ENCODE measurements at regions not wholly inside any gene's neighbourhood (a gene's known extent, or its start where the extent isn't known, plus 50 kb on each side); places are given as distances from the start of the nearest gene placed in this dataset.

- TF ChIP-seq CTCF (conservative IDR thresholded peaks at IDR 0.05; ENCODE audit: low read depth, low read length) = no peak
- DNase-seq (ENCODE audit: low read depth) = no peak
- no peak overlapping the region for H3K4me3 ChIP-seq (ENCODE audit: low read depth, low read length)
These were observed 149.9 kb downstream of the KIF26A start for GRCh38 chr14:104288272-104288671.

GRCh38 chr14:104289507-104289906 lies 151.1 kb downstream of the KIF26A start:
- H3K4me3 ChIP-seq (ENCODE audit: low read depth, low read length) = no peak overlapping the region
- no peak for DNase-seq (ENCODE audit: low read depth)
- TF ChIP-seq CTCF (conservative IDR thresholded peaks at IDR 0.05; ENCODE audit: low read depth, low read length) = no peak

- no peak for DNase-seq (ENCODE audit: low read depth)
- H3K4me3 ChIP-seq (ENCODE audit: low read depth, low read length) = no peak overlapping the region
- no peak for TF ChIP-seq CTCF (conservative IDR thresholded peaks at IDR 0.05; ENCODE audit: low read depth, low read length)
These were observed 151.8 kb downstream of the KIF26A start for GRCh38 chr14:104290058-104290667.

GRCh38 chr14:104290756-104291122 lies 152.4 kb downstream of the KIF26A start:
- no peak for DNase-seq (ENCODE audit: low read depth)
- no peak for TF ChIP-seq CTCF (conservative IDR thresholded peaks at IDR 0.05; ENCODE audit: low read depth, low read length)
- no peak overlapping the region for H3K4me3 ChIP-seq (ENCODE audit: low read depth, low read length)

GRCh38 chr14:104291123-104292000 lies 153.0 kb downstream of the KIF26A start:
- no peak overlapping the region for H3K4me3 ChIP-seq (ENCODE audit: low read depth, low read length)
- no peak for TF ChIP-seq CTCF (conservative IDR thresholded peaks at IDR 0.05; ENCODE audit: low read depth, low read length)
- no peak for DNase-seq (ENCODE audit: low read depth)

- no peak for DNase-seq (ENCODE audit: low read depth)
- no peak for TF ChIP-seq CTCF (conservative IDR thresholded peaks at IDR 0.05; ENCODE audit: low read depth, low read length)
- H3K4me3 ChIP-seq (ENCODE audit: low read depth, low read length) = no peak overlapping the region
These were observed 153.9 kb downstream of the KIF26A start for GRCh38 chr14:104292084-104292970.

Data from epithelial cell of proximal tubule (primary cell).